Stimulated activated CD8-positive, alpha-beta memory T cell treated with anti-CD3 and anti-CD28 coated beads, Interleukin-4, amount 100 ng/mL, for 24 hours (primary cell): ENCODE measurements at regions not wholly inside any gene's neighbourhood (a gene's known extent, or its start where the extent isn't known, plus 50 kb on each side); places are given as distances from the start of the nearest gene placed in this dataset.
"Not testable (repeated sequence)": the region's sequence is repeated elsewhere in the genome, so short reads cannot be mapped to it uniquely, and the experiment has no call there.

Experiments
- DNase-seq: peaks from one replicate; pipeline ENCODE4 v3.0.0-alpha.2; 2020; ENCODE audit warnings: low read depth

GRCh38 chr18:1848716-1849115, 722.6 kb downstream of the METTL4 start:
- DNase-seq, result no peak

- DNase-seq, result no peak
These were observed 721.9 kb downstream of the METTL4 start for GRCh38 chr18:1849386-1849785.

DNA sequence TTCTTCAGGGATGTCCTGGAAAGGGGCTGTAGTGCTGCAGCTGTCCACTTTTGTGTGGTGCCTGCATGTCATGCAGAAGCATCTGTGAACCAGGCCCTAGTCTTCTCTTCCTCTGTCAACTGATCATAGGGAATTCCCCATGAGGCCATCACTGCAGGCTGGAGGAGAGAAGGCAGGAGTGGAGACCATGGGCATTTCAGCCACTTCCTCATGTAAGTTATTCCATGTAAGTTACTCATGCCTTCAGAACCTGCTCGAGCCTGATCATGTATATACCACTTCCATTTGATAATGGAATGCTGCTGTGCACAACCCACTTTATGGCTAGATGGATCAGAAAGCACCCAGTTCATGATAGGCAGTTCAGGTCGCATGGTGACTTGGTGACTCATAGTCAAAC, 714.0 kb downstream of the METTL4 start:
- not testable (repeated sequence) for DNase-seq

DNA sequence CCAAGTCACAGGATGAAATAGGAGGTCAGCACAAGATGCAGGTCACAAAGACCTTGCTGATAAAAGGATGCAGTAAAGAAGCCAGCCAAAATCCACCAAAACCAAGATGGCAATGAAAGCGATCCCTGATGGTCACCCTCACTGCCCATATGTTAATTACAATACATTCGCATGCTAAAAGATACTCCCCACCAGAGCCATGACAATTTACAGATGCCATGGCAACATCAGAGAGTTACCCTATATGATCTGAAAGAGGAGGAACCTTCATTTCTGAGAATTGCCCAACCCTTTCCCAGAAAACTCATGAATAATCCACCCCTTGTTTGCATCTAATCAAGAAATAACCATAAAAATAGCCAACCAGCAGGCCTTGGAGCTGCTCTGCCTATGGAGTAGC, 709.8 kb downstream of the METTL4 start:
- DNase-seq, result no peak

DNA sequence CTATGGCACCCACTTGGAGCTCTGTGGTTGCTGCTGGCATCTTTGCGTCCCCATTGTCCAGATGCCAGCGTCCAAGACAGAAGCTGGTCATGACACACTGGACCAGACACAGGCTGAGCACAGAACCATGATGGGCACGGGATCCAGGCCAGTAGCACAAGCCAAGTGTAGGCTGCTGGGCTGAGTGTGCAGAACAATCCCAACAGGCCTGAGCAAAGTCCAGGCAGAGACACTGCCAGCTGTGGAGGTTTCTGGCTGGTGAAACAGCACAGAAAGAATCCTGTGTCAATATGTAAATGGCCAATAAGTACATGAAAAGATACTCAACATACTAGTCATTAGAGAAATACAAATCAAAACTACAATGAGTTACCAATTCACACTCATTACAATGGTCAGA, 705.4 kb downstream of the METTL4 start:
- DNase-seq, result no peak

GRCh38 chr18:1872274-1872673, 699.0 kb downstream of the METTL4 start:
- DNase-seq, result no peak

DNA sequence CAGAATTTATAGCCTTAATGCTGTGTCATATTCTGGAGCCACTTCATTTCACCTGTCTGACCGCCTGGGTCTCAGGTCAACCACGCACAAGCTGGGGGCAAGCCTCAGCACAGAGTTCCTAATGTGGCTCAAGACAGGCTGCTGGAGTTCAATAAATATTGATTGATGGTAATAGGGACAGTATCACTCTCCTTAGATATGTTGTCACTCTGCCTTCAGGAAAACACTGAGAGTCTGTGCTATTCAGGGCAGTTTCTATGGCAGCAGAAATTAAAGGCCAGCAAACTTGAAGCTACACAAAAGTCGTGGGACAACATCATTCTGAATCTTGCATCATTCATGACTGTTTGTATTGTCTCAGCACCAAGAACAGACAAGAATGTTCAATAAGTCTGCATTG, 696.1 kb downstream of the METTL4 start:
- DNase-seq, result no peak

- no peak for DNase-seq
These were observed 686.7 kb downstream of the METTL4 start for GRCh38 chr18:1884623-1885022.

DNA sequence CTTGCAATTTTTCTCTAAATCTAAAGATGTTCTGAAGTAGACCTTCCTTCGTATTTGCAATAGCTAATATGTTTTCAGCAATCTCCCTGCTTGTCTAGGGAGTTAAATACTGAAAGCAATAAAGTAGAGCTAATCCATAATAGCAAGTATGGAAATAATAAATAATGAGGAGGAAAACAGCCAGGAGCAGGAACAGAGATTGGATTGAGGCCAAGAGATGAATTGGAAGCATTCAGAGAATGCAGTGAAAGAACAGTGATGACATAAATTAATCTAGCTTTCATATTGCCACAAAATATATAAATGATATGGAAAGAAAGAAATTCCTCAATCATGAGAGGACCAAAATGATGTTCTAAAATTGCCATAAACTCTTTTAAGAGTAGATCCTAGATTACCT, 679.7 kb downstream of the METTL4 start:
- DNase-seq, result no peak

DNA sequence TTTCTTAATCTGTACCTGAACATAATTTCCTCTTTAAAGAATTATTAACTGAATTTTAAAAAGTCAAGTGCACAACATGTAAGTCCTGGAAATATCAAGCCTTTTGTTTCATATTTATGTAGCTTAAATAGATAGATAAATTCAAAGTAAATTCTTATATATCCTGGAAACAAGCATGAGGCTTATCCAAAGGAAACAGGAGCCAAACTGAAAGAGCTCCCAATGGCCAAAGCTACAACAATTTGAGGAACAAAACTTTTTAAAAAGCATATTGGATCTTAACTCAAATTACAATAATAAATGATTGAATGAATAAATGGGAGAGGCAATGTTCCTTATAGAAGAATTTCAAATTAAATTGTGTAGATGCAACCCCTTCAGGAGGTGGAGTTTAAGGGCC, 679.1 kb downstream of the METTL4 start:
- DNase-seq, result no peak

DNA sequence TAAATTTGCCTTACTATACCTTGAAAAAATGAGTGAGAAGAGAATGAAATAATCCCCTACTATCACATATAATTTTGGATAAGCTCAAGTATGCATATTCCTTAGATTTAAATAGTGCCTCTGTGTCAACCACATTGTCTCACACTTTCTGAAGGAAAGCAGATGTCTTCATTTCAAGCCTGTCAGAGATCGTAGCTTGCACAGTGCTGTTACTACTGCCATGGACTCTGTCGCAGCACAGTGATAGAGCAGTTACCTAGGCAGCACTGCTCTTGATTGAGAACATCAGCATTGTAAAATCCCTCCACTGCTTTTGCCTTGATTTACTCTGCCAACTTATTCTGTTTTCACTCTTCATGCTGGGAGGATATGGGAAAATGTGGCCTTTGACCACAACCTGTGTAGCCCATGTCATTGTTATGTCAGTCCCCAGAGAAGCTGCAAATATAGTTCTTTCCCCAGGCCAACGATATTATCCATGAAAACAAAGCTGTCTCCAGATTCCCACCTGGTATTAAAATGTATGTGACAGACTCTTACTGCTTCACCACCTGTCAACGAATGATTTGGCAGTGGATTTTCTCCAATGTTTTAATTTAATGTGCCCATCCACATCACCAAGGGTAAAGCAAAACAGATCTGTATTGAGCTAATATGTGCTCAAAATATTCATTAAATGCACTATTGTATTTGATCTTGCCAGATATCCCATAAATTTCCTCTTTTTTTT, 675.7 kb downstream of the METTL4 start:
- DNase-seq, result no peak

DNA sequence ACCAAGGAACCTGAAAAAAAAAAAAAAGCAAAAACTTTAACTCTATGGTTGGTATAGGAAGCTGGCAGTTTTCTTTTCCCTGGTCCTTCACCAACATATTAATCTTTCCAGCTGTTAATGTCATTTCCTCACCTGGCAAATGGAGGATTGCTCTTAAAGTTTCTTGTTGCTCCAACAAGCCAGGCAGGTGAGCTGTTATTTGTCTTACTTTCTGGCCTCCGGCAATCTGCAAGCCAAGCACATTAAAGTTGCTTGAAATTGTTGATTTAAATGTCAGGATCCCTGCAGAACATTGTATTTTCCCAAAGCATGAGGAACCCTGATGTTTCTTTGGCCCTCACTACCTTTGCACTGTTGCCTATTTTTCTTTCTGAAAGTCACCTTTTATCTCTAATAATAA, 664.9 kb downstream of the METTL4 start:
- DNase-seq, result no peak

DNA sequence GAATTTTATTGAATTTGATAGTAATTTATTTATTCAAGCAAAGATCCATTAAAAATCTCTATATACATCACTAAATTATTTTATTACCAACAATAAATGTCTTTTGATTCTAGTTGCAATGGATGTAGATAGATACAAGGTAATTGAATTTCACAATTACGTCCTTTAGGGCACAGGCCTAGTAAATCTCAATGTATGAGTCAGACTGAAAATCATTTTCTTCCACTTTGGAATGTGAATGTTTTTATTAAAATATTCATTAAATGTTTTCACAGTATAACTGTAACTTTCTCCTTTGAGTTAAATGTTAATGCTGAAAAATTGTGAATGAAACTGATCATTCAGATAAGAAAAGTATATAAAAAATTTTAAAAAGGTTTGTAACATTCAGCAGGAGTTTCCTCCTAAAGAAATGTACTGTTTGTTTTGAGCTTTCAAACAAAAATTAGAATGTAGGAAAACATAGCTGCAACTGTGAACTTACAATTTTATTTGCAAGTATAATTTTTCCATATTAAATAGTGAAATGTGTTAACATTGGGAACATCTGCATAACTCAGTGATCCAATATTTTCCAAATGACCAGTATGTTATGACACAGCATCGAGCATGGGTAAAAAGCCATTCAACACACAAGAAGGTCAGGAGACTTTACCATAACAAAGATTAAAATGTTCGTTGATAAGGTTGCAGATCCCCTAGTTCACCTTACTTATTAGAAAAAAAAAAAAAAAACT, 663.7 kb downstream of the METTL4 start:
- no peak for DNase-seq

- no peak for DNase-seq
These were observed 656.8 kb downstream of the METTL4 start for GRCh38 chr18:1914489-1914888.

GRCh38 chr18:1916869-1917523, 654.3 kb downstream of the METTL4 start:
- DNase-seq, result no peak

GRCh38 chr18:1917569-1917968, 653.7 kb downstream of the METTL4 start:
- no peak for DNase-seq

DNA sequence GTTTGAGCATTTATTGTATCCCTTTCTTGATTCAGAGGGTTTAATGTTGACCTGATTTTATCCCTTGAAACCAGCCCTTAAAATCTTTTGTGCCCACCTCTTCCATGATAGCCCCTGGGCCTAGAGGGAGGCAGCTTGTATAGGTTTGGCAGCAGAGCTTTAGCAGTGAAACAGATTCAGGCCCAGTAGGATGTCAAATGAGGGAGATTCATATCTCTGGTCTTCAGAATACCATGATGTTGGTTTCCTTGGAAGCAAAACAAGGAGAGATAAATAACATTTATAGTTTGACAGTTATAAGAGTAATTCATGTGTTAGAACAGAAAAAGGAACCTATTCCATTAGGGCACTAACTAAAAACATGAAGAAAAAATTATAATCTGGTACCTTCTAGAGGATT, 649.2 kb downstream of the METTL4 start:
- DNase-seq, result no peak

DNA sequence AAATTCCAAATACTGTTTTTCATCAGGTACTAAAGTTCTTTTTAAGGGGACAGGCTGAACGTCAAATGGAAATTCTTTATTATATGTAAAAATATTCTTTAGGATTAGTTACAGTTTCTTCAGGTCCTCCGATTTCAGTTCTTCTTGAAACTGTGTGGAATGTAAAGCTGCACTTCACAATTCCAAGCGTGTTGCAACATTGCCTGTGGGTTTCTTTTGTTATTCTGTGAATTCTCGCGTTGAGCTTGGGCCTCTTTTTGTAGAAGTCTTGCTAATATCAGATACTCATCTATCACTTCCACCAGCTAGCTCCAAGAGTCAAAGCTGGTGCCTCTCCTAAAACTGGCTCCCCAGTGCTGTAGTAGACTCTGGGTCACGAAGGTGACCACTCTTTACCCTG, 642.6 kb downstream of the METTL4 start:
- DNase-seq, result no peak

GRCh38 chr18:1929720-1930119, 641.6 kb downstream of the METTL4 start:
- DNase-seq, result no peak

GRCh38 chr18:1930291-1931270, 640.7 kb downstream of the METTL4 start:
- DNase-seq, result no peak

GRCh38 chr18:1952486-1952885, 618.8 kb downstream of the METTL4 start:
- no peak for DNase-seq
